Caco-2 (cell line): ENCODE measurements at regions not wholly inside any gene's neighbourhood (a gene's known extent, or its start where the extent isn't known, plus 50 kb on each side); places are given as distances from the start of the nearest gene placed in this dataset.

ENCODE experiments used
- BruUV-seq: library from RNA; stranded (reverse); fragments of 400-500 nt; replicated peaks from 2 replicates; lab custom pipeline; 2021; lab: Mats Ljungman, UMichigan
- CTCF ChIA-PET: fragments of 300-600 bp; sonication (Branson Sonifier 250); formaldehyde crosslinking; loops from one replicate; lab custom pipeline; 2022; ENCODE audit warnings: antibody characterized with exemption; lab: Charles Lee
- POLR2A ChIA-PET: fragments of 300-600 bp; sonication (Branson Sonifier 250); formaldehyde crosslinking; loops from one replicate; lab custom pipeline; 2022; ENCODE audit warnings: antibody characterized with exemption; lab: Charles Lee
- DNase-seq, 2 experiments: peaks; one replicate each; pipeline versions ENCODE4 v3.0.0 to v3.0.0-alpha.2; 2020 to 2022
- H3K27me3 ChIP-seq: replicated peaks from 2 replicates; pipeline ENCODE4 v1.6.0; 2011; ENCODE audit warnings: low read length; ENCODE audit not compliant: control insufficient read depth, insufficient read depth
- H3K36me3 ChIP-seq: 2 replicates; pipeline ENCODE4 v1.5.1; 2011; ENCODE audit warnings: low read length; ENCODE audit not compliant: control insufficient read depth, insufficient read depth
- H3K4me1 ChIP-seq: fragments of 250-450 bp; sonication (Bioruptor Pico); 2 replicates; pipeline ENCODE4 v1.5.1; 2020; ENCODE audit warnings: mild to moderate bottlenecking
- H3K4me3 ChIP-seq: 2 replicates; pipeline ENCODE4 v1.5.1; 2011; ENCODE audit warnings: low read depth, mild to moderate bottlenecking, control low read depth, low read length
- H3K9me3 ChIP-seq: fragments of 250-450 bp; sonication (Bioruptor Pico); 2 replicates; pipeline ENCODE4 v1.5.1; 2020; ENCODE audit warnings: mild to moderate bottlenecking, moderate library complexity
- H3K27ac Mint-ChIP-seq: one replicate; pipeline ENCODE4 v1.8.0; 2022; ENCODE audit warnings: mixed read lengths; ENCODE audit not compliant: unreplicated experiment
- H3K27me3 Mint-ChIP-seq: one replicate; pipeline ENCODE4 v1.8.0; 2022; ENCODE audit warnings: mixed read lengths; ENCODE audit not compliant: insufficient read depth, unreplicated experiment
- H3K36me3 Mint-ChIP-seq: one replicate; pipeline ENCODE4 v1.8.0; 2022; ENCODE audit warnings: mild to moderate bottlenecking, mixed read lengths; ENCODE audit not compliant: insufficient read depth, unreplicated experiment
- H3K4me1 Mint-ChIP-seq: one replicate; pipeline ENCODE4 v1.8.0; 2022; ENCODE audit warnings: low read depth, mixed read lengths; ENCODE audit not compliant: unreplicated experiment
- H3K4me3 Mint-ChIP-seq: one replicate; pipeline ENCODE4 v1.8.0; 2022; ENCODE audit warnings: mild to moderate bottlenecking, moderate library complexity, mixed read lengths; ENCODE audit not compliant: unreplicated experiment
- H3K9me3 Mint-ChIP-seq: one replicate; pipeline ENCODE4 v1.8.0; 2022; ENCODE audit warnings: mixed read lengths; ENCODE audit not compliant: unreplicated experiment
- intact Hi-C: fragments of 100-400 bp; cut with micrococcal nuclease; formaldehyde crosslinking; loops from one replicate; pipeline ENCODE4 v1.10.0; 2022; ENCODE audit not compliant: unreplicated experiment
- TF ChIP-seq, protein P1 (sequence below), 2 experiments: fragments of 200-600 bp in 1 of 2; IDR thresholded peaks; 1 replicate in 1 of 2; 2 replicates in 1 of 2; pipeline versions ENCODE4 v1.5.1 to v1.8.0; 2011 to 2022; ENCODE audit warnings: antibody characterized with exemption in 1 of 2, control low read depth in 1 of 2, inconsistent platforms in 1 of 2, low read depth in 1 of 2, low read length in 1 of 2, mild to moderate bottlenecking in 1 of 2, moderate library complexity in 1 of 2; ENCODE audit not compliant: insufficient read depth in 1 of 2, severe bottlenecking in 1 of 2, unreplicated experiment in 1 of 2

DNA sequence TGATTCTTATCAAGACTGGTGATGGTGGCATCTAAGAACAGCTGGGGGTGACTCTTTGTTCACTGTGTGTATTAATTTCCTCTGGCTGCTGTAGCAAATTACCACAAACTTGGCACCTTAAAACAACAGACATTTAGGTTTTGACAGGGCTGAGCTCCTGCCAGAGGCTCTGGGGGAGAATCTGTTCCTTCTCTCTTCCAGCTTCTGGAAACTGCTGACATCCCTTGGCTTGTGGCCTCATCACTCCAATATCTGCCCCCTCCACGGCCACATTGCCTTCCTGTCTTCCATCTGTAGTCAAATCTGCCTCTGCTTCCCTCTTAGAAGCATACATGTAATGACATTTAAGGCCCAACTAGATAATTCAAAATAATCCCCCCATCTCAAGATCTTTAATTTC, 274.9 kb downstream of the PRL start:
- no peak for DNase-seq
- no peak overlapping the region for H3K4me3 ChIP-seq
- no peaks in the 10 kb centered on the region for H3K36me3 Mint-ChIP-seq
- no TSS peak for BruUV-seq
- ChIA-PET CTCF (no interaction called here), POLR2A (no interaction called here)
- peaks cover 6% of the 10 kb centered on the region for H3K4me1 Mint-ChIP-seq
- H3K27me3 Mint-ChIP-seq: no peaks in the 10 kb centered on the region
- H3K27me3 ChIP-seq: no peaks in the 10 kb centered on the region
- TF ChIP-seq, protein P1, sequence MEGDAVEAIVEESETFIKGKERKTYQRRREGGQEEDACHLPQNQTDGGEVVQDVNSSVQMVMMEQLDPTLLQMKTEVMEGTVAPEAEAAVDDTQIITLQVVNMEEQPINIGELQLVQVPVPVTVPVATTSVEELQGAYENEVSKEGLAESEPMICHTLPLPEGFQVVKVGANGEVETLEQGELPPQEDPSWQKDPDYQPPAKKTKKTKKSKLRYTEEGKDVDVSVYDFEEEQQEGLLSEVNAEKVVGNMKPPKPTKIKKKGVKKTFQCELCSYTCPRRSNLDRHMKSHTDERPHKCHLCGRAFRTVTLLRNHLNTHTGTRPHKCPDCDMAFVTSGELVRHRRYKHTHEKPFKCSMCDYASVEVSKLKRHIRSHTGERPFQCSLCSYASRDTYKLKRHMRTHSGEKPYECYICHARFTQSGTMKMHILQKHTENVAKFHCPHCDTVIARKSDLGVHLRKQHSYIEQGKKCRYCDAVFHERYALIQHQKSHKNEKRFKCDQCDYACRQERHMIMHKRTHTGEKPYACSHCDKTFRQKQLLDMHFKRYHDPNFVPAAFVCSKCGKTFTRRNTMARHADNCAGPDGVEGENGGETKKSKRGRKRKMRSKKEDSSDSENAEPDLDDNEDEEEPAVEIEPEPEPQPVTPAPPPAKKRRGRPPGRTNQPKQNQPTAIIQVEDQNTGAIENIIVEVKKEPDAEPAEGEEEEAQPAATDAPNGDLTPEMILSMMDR (IDR thresholded peaks at IDR 0.05; ENCODE audit: insufficient read depth in 1 of 2, low read depth in 1 of 2, low read length in 1 of 2, severe bottlenecking in 1 of 2, unreplicated experiment in 1 of 2): no peak
- no peaks in the 10 kb centered on the region for H3K4me1 ChIP-seq
- no peak overlapping the region for H3K4me3 Mint-ChIP-seq
- H3K27ac Mint-ChIP-seq: no peak overlapping the region
- intact Hi-C loops: no loop called here
- H3K9me3 Mint-ChIP-seq: no peaks in the 10 kb centered on the region
- no peaks in the 10 kb centered on the region for H3K9me3 ChIP-seq
- no peaks in the 10 kb centered on the region for H3K36me3 ChIP-seq

GRCh38 chr6:22023937-22024336, 272.9 kb downstream of the PRL start:
- H3K4me1 ChIP-seq: no peaks in the 10 kb centered on the region
- no peak for DNase-seq
- Mint-ChIP-seq H3K27me3 (no peaks in the 10 kb centered on the region), H3K4me1 (peaks cover 6% of the 10 kb centered on the region), H3K4me3 (no peak overlapping the region), H3K27ac (no peak overlapping the region), H3K36me3 (no peaks in the 10 kb centered on the region), H3K9me3 (no peaks in the 10 kb centered on the region)
- ChIA-PET POLR2A (no interaction called here), CTCF (no interaction called here)
- H3K4me3 ChIP-seq: no peak overlapping the region
- no TSS peak for BruUV-seq
- intact Hi-C loops: no loop called here
- H3K27me3 ChIP-seq: no peaks in the 10 kb centered on the region
- TF ChIP-seq, protein P1 (IDR thresholded peaks at IDR 0.05; ENCODE audit: insufficient read depth in 1 of 2, low read depth in 1 of 2, low read length in 1 of 2, severe bottlenecking in 1 of 2, unreplicated experiment in 1 of 2): no peak
- no peaks in the 10 kb centered on the region for H3K9me3 ChIP-seq
- no peaks in the 10 kb centered on the region for H3K36me3 ChIP-seq

- ChIA-PET CTCF (no interaction called here), POLR2A (no interaction called here)
- Histone ChIP-seq H3K27me3 (no peaks in the 10 kb centered on the region), H3K4me3 (no peak overlapping the region), H3K36me3 (no peaks in the 10 kb centered on the region), H3K4me1 (no peaks in the 10 kb centered on the region), H3K9me3 (no peaks in the 10 kb centered on the region)
- no peak overlapping the region for H3K4me3 Mint-ChIP-seq
- peaks cover 6% of the 10 kb centered on the region for H3K4me1 Mint-ChIP-seq
- BruUV-seq: no TSS peak
- H3K36me3 Mint-ChIP-seq: no peaks in the 10 kb centered on the region
- H3K9me3 Mint-ChIP-seq: no peaks in the 10 kb centered on the region
- intact Hi-C loops: no loop called here
- peak overlapping the region; percentile 39 for H3K27ac Mint-ChIP-seq
- no peak for DNase-seq
- H3K27me3 Mint-ChIP-seq: no peaks in the 10 kb centered on the region
- TF ChIP-seq, protein P1 (IDR thresholded peaks at IDR 0.05; ENCODE audit: insufficient read depth in 1 of 2, low read depth in 1 of 2, low read length in 1 of 2, severe bottlenecking in 1 of 2, unreplicated experiment in 1 of 2): no peak
Measured at GRCh38 chr6:22024973-22025467, 271.8 kb downstream of the PRL start.
